Lower lobe of right lung (tissue), 2 donors: ENCODE measurements at regions not wholly inside any gene's neighbourhood (a gene's known extent, or its start where the extent isn't known, plus 50 kb on each side); places are given as distances from the start of the nearest gene placed in this dataset.

Experiments
- ATAC-seq, 2 donors: fragments of 200-7000 bp; cut with Tn5 transposase; one replicate each; pipeline ENCODE4 v1.9.1; 2020 to 2022; ENCODE audit warnings: mild to moderate bottlenecking in 2 of 2, moderate library complexity in 2 of 2
- DNase-seq: peaks from one replicate; pipeline ENCODE4 v3.0.0-alpha.2; 2020
- H3K27ac ChIP-seq: fragments of 200-600 bp; one replicate; pipeline ENCODE4 v1.8.0; 2022
- H3K27me3 ChIP-seq: fragments of 200-600 bp; one replicate; pipeline ENCODE4 v1.8.0; 2022; ENCODE audit warnings: low read depth
- H3K36me3 ChIP-seq: fragments of 200-600 bp; one replicate; pipeline ENCODE4 v1.8.0; 2022; ENCODE audit warnings: mild to moderate bottlenecking
- H3K4me1 ChIP-seq: fragments of 200-600 bp; one replicate; pipeline ENCODE4 v1.8.0; 2022
- H3K4me3 ChIP-seq: fragments of 200-600 bp; one replicate; pipeline ENCODE4 v1.8.0; 2022; ENCODE audit warnings: mild to moderate bottlenecking
- H3K9me3 ChIP-seq: fragments of 200-600 bp; one replicate; pipeline ENCODE4 v1.8.0; 2022
- intact Hi-C: fragments of 100-400 bp; cut with DNase I; formaldehyde crosslinking; loops from one replicate; pipeline ENCODE4 v1.11.0; 2022
- TF ChIP-seq, protein P1 (sequence below): fragments of 200-600 bp; IDR thresholded peaks from one replicate; pipeline ENCODE4 v1.8.0; 2022; ENCODE audit warnings: antibody characterized with exemption, mild to moderate bottlenecking
- donor health status: DM: no; HTN: yes; CAD: no; lungs with severe emphysema.

DNA sequence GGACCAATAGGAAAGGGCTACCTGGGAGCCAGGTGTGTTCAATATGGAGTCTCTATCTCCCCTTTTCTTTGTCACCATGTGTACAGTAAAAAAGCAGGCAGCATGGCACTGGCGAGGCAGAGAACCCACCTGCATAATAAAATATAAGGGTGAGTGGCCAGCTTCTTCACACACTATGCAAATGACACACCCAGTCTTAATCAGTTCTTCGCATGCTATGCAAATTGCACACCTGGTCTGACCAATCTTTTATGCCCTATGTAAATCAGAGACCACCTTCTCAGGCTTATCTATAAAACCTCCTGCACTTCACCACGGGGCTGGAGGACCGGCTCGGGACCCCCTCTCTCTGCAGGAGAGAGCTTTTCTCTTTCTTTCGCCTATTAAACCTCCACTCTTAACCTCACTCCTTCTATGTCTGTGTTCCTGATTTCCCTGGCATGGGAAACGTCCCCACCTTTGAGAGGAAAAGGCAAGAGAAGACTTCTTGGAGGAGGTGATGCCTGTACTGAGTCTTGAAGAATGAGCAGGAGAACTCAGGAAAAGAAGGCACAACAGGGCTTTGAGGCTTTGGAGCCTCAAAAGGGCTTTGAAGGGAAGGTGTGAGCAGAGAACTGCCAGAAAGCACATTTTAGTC is 502.1 kb downstream of the GRIN2A start:
- H3K36me3 ChIP-seq: no peaks in the 10 kb centered on the region
- no peak overlapping the region for H3K4me3 ChIP-seq

GRCh38 chr16:9680968-9681367 is 501.3 kb downstream of the GRIN2A start:
- peaks cover 9% of the 10 kb centered on the region for H3K9me3 ChIP-seq
- no peaks in the 10 kb centered on the region for H3K4me1 ChIP-seq
- TF ChIP-seq, protein P1, sequence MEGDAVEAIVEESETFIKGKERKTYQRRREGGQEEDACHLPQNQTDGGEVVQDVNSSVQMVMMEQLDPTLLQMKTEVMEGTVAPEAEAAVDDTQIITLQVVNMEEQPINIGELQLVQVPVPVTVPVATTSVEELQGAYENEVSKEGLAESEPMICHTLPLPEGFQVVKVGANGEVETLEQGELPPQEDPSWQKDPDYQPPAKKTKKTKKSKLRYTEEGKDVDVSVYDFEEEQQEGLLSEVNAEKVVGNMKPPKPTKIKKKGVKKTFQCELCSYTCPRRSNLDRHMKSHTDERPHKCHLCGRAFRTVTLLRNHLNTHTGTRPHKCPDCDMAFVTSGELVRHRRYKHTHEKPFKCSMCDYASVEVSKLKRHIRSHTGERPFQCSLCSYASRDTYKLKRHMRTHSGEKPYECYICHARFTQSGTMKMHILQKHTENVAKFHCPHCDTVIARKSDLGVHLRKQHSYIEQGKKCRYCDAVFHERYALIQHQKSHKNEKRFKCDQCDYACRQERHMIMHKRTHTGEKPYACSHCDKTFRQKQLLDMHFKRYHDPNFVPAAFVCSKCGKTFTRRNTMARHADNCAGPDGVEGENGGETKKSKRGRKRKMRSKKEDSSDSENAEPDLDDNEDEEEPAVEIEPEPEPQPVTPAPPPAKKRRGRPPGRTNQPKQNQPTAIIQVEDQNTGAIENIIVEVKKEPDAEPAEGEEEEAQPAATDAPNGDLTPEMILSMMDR: no peak
- H3K36me3 ChIP-seq: no peaks in the 10 kb centered on the region
- no peak overlapping the region for H3K27ac ChIP-seq
- H3K27me3 ChIP-seq: no peaks in the 10 kb centered on the region
- no peak for ATAC-seq
- intact Hi-C loops: no loop called here
- H3K4me3 ChIP-seq: no peak overlapping the region
- no peak for DNase-seq

More for the DNA sequence above, 502.1 kb downstream of the GRIN2A start:
- no peak for ATAC-seq
- no peaks in the 10 kb centered on the region for H3K4me1 ChIP-seq
- intact Hi-C loops: no loop called here
- no peak overlapping the region for H3K27ac ChIP-seq
- TF ChIP-seq, protein P1: no peak
- peaks cover 9% of the 10 kb centered on the region for H3K9me3 ChIP-seq
- no peaks in the 10 kb centered on the region for H3K27me3 ChIP-seq
- DNase-seq: no peak

- Histone ChIP-seq H3K9me3 (peaks cover 9% of the 10 kb centered on the region), H3K27me3 (no peaks in the 10 kb centered on the region), H3K4me1 (no peaks in the 10 kb centered on the region), H3K27ac (no peak overlapping the region), H3K4me3 (no peak overlapping the region), H3K36me3 (no peaks in the 10 kb centered on the region)
- intact Hi-C loops: no loop called here
- TF ChIP-seq, protein P1: no peak
- ATAC-seq: no peak
- DNase-seq: no peak
Measured at GRCh38 chr16:9681508-9681907, 500.7 kb downstream of the GRIN2A start.

- no peak overlapping the region for H3K27ac ChIP-seq
- TF ChIP-seq, protein P1: no peak
- H3K27me3 ChIP-seq: no peaks in the 10 kb centered on the region
- H3K4me1 ChIP-seq: no peaks in the 10 kb centered on the region
- H3K9me3 ChIP-seq: peaks cover 9% of the 10 kb centered on the region
- H3K36me3 ChIP-seq: no peaks in the 10 kb centered on the region
- no peak overlapping the region for H3K4me3 ChIP-seq
- intact Hi-C loops: no loop called here
- ATAC-seq (no peak), DNase-seq (no peak)
Measured at GRCh38 chr16:9682320-9682719, 499.9 kb downstream of the GRIN2A start.

DNA sequence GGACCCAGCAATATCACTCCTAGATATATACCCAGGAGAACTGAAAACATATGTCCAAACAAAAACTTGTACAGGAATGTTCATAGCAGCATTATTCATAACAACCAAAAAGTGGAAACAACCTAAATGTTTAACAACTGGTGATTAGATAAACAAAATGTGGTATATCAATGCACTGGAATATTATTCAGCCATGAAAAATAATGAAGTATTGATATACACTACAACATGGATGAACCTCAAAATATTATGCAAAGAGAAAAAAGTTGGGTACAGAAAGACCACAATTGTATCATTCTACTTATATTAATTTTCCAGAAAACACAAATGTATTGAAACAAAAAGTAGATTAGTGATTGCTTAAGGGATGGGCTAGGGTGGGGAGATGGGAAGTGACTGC is 498.6 kb downstream of the GRIN2A start:
- Histone ChIP-seq H3K27ac (no peak overlapping the region), H3K36me3 (no peaks in the 10 kb centered on the region), H3K27me3 (no peaks in the 10 kb centered on the region), H3K4me1 (no peaks in the 10 kb centered on the region), H3K4me3 (no peak overlapping the region), H3K9me3 (peaks cover 9% of the 10 kb centered on the region)
- no peak for ATAC-seq
- TF ChIP-seq, protein P1: no peak
- intact Hi-C loops: no loop called here
- DNase-seq: no peak
